GM23338 (cell line): ENCODE measurements at regions not wholly inside any gene's neighbourhood (a gene's known extent, or its start where the extent isn't known, plus 50 kb on each side); places are given as distances from the start of the nearest gene placed in this dataset.

Experiments
- ATAC-seq: fragments of 200-7000 bp; cut with Tn5 transposase; 3 replicates; pipeline ENCODE4 v1.9.1; 2020
- DNase-seq: peaks from one replicate; pipeline ENCODE4 v3.0.0-alpha.2; 2015; ENCODE audit warnings: low spot score
- H2AFZ ChIP-seq: fragments of 200-600 bp; sonication (generic); 2 replicates; pipeline ENCODE4 v1.8.0; 2016; ENCODE audit warnings: antibody characterized with exemption, mild to moderate bottlenecking, moderate library complexity
- H3F3A ChIP-seq: fragments of 200-600 bp; sonication (generic); replicated peaks from 2 replicates; pipeline ENCODE4 v1.8.0; 2017; ENCODE audit warnings: antibody characterized with exemption, mixed run types, low read depth
- H3K27ac ChIP-seq: fragments of 200-600 bp; sonication (generic); 2 replicates; pipeline ENCODE4 v1.6.1; 2016; ENCODE audit warnings: low read depth
- H3K27me3 ChIP-seq: fragments of 200-600 bp; sonication (generic); 2 replicates; pipeline ENCODE4 v1.8.0; 2016; ENCODE audit warnings: mild to moderate bottlenecking, mixed run types, moderate library complexity; ENCODE audit not compliant: insufficient read depth
- H3K36me3 ChIP-seq: fragments of 200-600 bp; sonication (generic); 2 replicates; pipeline ENCODE4 v1.8.0; 2016; ENCODE audit warnings: mild to moderate bottlenecking; ENCODE audit not compliant: insufficient read depth
- H3K4me1 ChIP-seq: fragments of 200-600 bp; sonication (generic); 2 replicates; pipeline ENCODE4 v1.8.0; 2016; ENCODE audit warnings: mild to moderate bottlenecking, moderate library complexity; ENCODE audit not compliant: insufficient read depth
- H3K4me2 ChIP-seq: fragments of 200-600 bp; sonication (generic); 2 replicates; pipeline ENCODE4 v1.7.1; 2017; ENCODE audit warnings: mixed run types
- H3K4me3 ChIP-seq: fragments of 200-600 bp; sonication (generic); 2 replicates; pipeline ENCODE4 v1.6.1; 2016; ENCODE audit warnings: mixed run types
- H3K79me2 ChIP-seq: fragments of 200-600 bp; sonication (generic); replicated peaks from 2 replicates; pipeline ENCODE4 v1.8.0; 2017; ENCODE audit warnings: mild to moderate bottlenecking; ENCODE audit not compliant: insufficient read depth
- H3K9me2 ChIP-seq: fragments of 200-600 bp; sonication (generic); 2 replicates; pipeline ENCODE4 v1.8.0; 2017; ENCODE audit not compliant: insufficient read depth
- H4K20me1 ChIP-seq: fragments of 200-600 bp; sonication (generic); replicated peaks from 2 replicates; pipeline ENCODE4 v1.8.0; 2017; ENCODE audit warnings: mild to moderate bottlenecking; ENCODE audit not compliant: insufficient read depth
- H3K27ac Mint-ChIP-seq: 2 replicates; pipeline ENCODE4 v1.8.0; 2020; ENCODE audit warnings: inconsistent platforms, mild to moderate bottlenecking, moderate library complexity, mixed read lengths
- H3K27me3 Mint-ChIP-seq: 3 replicates; pipeline ENCODE4 v1.8.0; 2022; ENCODE audit warnings: low read depth, mild to moderate bottlenecking, moderate library complexity, mixed read lengths, inconsistent platforms; ENCODE audit not compliant: insufficient read depth, poor library complexity
- H3K36me3 Mint-ChIP-seq: 3 replicates; pipeline ENCODE4 v1.8.0; 2021; ENCODE audit warnings: low read depth, mild to moderate bottlenecking, inconsistent platforms, moderate library complexity, mixed read lengths
- H3K4me1 Mint-ChIP-seq: 3 replicates; pipeline ENCODE4 v1.8.0; 2020; ENCODE audit warnings: mild to moderate bottlenecking, inconsistent platforms, mixed read lengths
- H3K4me3 Mint-ChIP-seq: 3 replicates; pipeline ENCODE4 v1.8.0; 2021; ENCODE audit warnings: moderate library complexity, mild to moderate bottlenecking, inconsistent platforms, mixed read lengths
- H3K9me3 Mint-ChIP-seq: 3 replicates; pipeline ENCODE4 v1.8.0; 2020; ENCODE audit warnings: moderate library complexity, mild to moderate bottlenecking, inconsistent platforms, mixed read lengths
- CREB1 ChIP-seq: fragments of 250-450 bp; sonication (Bioruptor Pico); IDR thresholded peaks from 2 replicates; pipeline ENCODE4 v1.5.0; 2020; ENCODE audit warnings: low read depth, mild to moderate bottlenecking, moderate library complexity
- ETS1 ChIP-seq: IDR thresholded peaks from 2 replicates; pipeline ENCODE4 v1.6.1; 2016; ENCODE audit warnings: antibody characterized with exemption
- EZH2 ChIP-seq: fragments of 200-600 bp; sonication (generic); IDR thresholded peaks from one replicate; pipeline ENCODE4 v1.8.0; 2017; ENCODE audit warnings: antibody characterized with exemption, mild to moderate bottlenecking, low read depth; ENCODE audit not compliant: unreplicated experiment
- NANOG ChIP-seq: IDR thresholded peaks from 2 replicates; pipeline ENCODE4 v1.6.1; 2016; ENCODE audit warnings: antibody characterized with exemption, borderline replicate concordance
- POLR2AphosphoS5 ChIP-seq: IDR thresholded peaks from 2 replicates; pipeline ENCODE4 v1.6.1; 2016; ENCODE audit warnings: antibody characterized with exemption, low read depth
- STAT1 ChIP-seq: IDR thresholded peaks from one replicate; pipeline ENCODE4 v1.6.1; 2016; ENCODE audit warnings: antibody characterized with exemption; ENCODE audit not compliant: unreplicated experiment
- ZNF114 ChIP-seq: fragments of 250-450 bp; sonication (Bioruptor Pico); IDR thresholded peaks from 2 replicates; pipeline ENCODE4 v1.5.0; 2020; ENCODE audit warnings: mild to moderate bottlenecking, moderate library complexity
- ZNF331 ChIP-seq: fragments of 250-450 bp; sonication (Bioruptor Pico); IDR thresholded peaks from 2 replicates; pipeline ENCODE4 v1.5.0; 2020; ENCODE audit warnings: low read depth, mild to moderate bottlenecking, moderate library complexity
- ZNF462 ChIP-seq: fragments of 250-450 bp; sonication (Bioruptor Pico); IDR thresholded peaks from 2 replicates; pipeline ENCODE4 v1.5.0; 2020; ENCODE audit warnings: mild to moderate bottlenecking, moderate library complexity

- no peak for TF ChIP-seq STAT1
- no peak for TF ChIP-seq EZH2
- no peak for TF ChIP-seq CREB1
- no peak for TF ChIP-seq ETS1
- TF ChIP-seq ZNF114: no peak
- TF ChIP-seq NANOG: no peak
- no peak for TF ChIP-seq POLR2AphosphoS5
- no peak for TF ChIP-seq ZNF331 (CRISPR knock-in tag)
- TF ChIP-seq ZNF462 (CRISPR knock-in tag): no peak
- ATAC-seq: no peak
- no peaks in the 10 kb centered on the region for H3K9me2 ChIP-seq
These were observed 160.7 kb upstream of the KCNQ5 start for GRCh38 chr6:72461144-72461543.

More at GRCh38 chr6:72461144-72461543, 160.7 kb upstream of the KCNQ5 start:
- Mint-ChIP-seq H3K27me3 (no peaks in the 10 kb centered on the region), H3K4me3 (no peak overlapping the region), H3K27ac (no peak overlapping the region; the same call in 1 of the 2 replicates), H3K9me3 (no peaks in the 10 kb centered on the region), H3K4me1 (no peaks in the 10 kb centered on the region), H3K36me3 (no peaks in the 10 kb centered on the region)
- no peak overlapping the region for H3K27ac ChIP-seq
- no peaks in the 10 kb centered on the region for H3K27me3 ChIP-seq
- H3K4me1 ChIP-seq: no peaks in the 10 kb centered on the region
- H3K4me2 ChIP-seq: no peak overlapping the region
- H4K20me1 ChIP-seq: no peaks in the 10 kb centered on the region
- H2AFZ ChIP-seq: no peak overlapping the region
- no peaks in the 10 kb centered on the region for H3F3A ChIP-seq
- H3K4me3 ChIP-seq: no peak overlapping the region
- DNase-seq: peak; percentile 5
- no peaks in the 10 kb centered on the region for H3K79me2 ChIP-seq
- H3K36me3 ChIP-seq: no peaks in the 10 kb centered on the region
